HL-60 (cell line): ENCODE measurements at regions not wholly inside any gene's neighbourhood (a gene's known extent, or its start where the extent isn't known, plus 50 kb on each side); places are given as distances from the start of the nearest gene placed in this dataset.

ENCODE experiments used
- DNase-seq, 2 experiments: peaks; one replicate each; pipeline ENCODE4 v3.0.0-alpha.2; 2010 to 2020; ENCODE audit warnings: low read depth in 1 of 2, low spot score in 1 of 2
- H3K27ac ChIP-seq: fragments of 250-450 bp; sonication (Bioruptor Pico); replicated peaks from 2 replicates; pipeline ENCODE4 v1.5.1; 2020; ENCODE audit warnings: mild to moderate bottlenecking, moderate library complexity
- H3K27me3 ChIP-seq: fragments of 250-450 bp; sonication (Bioruptor Pico); 2 replicates; pipeline ENCODE4 v1.5.1; 2021; ENCODE audit warnings: mild to moderate bottlenecking, moderate library complexity; ENCODE audit not compliant: insufficient read depth, poor library complexity, severe bottlenecking
- H3K4me3 ChIP-seq: replicated peaks from 2 replicates; pipeline ENCODE4 v1.5.1; 2011; ENCODE audit warnings: mild to moderate bottlenecking, control low read depth, low read length; ENCODE audit not compliant: insufficient read depth
- CTCF ChIP-seq: IDR thresholded peaks from one replicate; pipeline ENCODE4 v1.5.1; 2011; ENCODE audit warnings: low read length, control low read depth, inconsistent platforms; ENCODE audit not compliant: insufficient read depth
- GABPA ChIP-seq: IDR thresholded peaks from 2 replicates; pipeline ENCODE4 v1.6.1; 2012; ENCODE audit warnings: low read depth
- POLR2AphosphoS5 ChIP-seq: IDR thresholded peaks from 2 replicates; pipeline ENCODE4 v1.6.1; 2012; ENCODE audit warnings: low read depth
- REST ChIP-seq: IDR thresholded peaks from 2 replicates; pipeline ENCODE4 v1.6.1; 2012; ENCODE audit warnings: low read depth; ENCODE audit not compliant: insufficient replicate concordance
- SPI1 ChIP-seq: IDR thresholded peaks from 2 replicates; pipeline ENCODE4 v1.6.1; 2012; ENCODE audit warnings: low read depth, mild to moderate bottlenecking, borderline replicate concordance

GRCh38 chr13:80255946-80256345 lies 85.0 kb downstream of the SPRY2 start:
- no peak for TF ChIP-seq SPI1
- no peak for TF ChIP-seq CTCF
- no peak for TF ChIP-seq REST
- no peak for TF ChIP-seq POLR2AphosphoS5
- TF ChIP-seq GABPA: no peak
- no peak for DNase-seq
- Histone ChIP-seq H3K27ac (no peak overlapping the region), H3K27me3 (no peaks in the 10 kb centered on the region), H3K4me3 (no peak overlapping the region)

GRCh38 chr13:80251403-80251802 lies 89.5 kb downstream of the SPRY2 start:
- TF ChIP-seq REST (no peak), GABPA (no peak), SPI1 (no peak), POLR2AphosphoS5 (no peak), CTCF (no peak)
- Histone ChIP-seq H3K4me3 (no peak overlapping the region), H3K27ac (no peak overlapping the region), H3K27me3 (no peaks in the 10 kb centered on the region)
- peak; percentile 17 to 37 for DNase-seq

- DNase-seq: no peak
- Histone ChIP-seq H3K27me3 (no peaks in the 10 kb centered on the region), H3K27ac (no peak overlapping the region), H3K4me3 (no peak overlapping the region)
- no peak for TF ChIP-seq CTCF
- no peak for TF ChIP-seq REST
- TF ChIP-seq POLR2AphosphoS5: no peak
- TF ChIP-seq SPI1: no peak
- TF ChIP-seq GABPA: no peak
Measured at GRCh38 chr13:80250213-80250810, 90.6 kb downstream of the SPRY2 start.
